WI38 (cell line): ENCODE measurements at regions not wholly inside any gene's neighbourhood (a gene's known extent, or its start where the extent isn't known, plus 50 kb on each side); places are given as distances from the start of the nearest gene placed in this dataset.

Source experiments
- H3K4me3 ChIP-seq: 2 replicates; pipeline ENCODE4 v1.5.1; 2011; ENCODE audit warnings: low read depth, mild to moderate bottlenecking, control low read depth, low read length
- TF ChIP-seq, protein P1 (sequence below): IDR thresholded peaks from 2 replicates; pipeline ENCODE4 v1.5.1; 2012; ENCODE audit warnings: low read depth, mild to moderate bottlenecking, control low read depth, low read length

DNA sequence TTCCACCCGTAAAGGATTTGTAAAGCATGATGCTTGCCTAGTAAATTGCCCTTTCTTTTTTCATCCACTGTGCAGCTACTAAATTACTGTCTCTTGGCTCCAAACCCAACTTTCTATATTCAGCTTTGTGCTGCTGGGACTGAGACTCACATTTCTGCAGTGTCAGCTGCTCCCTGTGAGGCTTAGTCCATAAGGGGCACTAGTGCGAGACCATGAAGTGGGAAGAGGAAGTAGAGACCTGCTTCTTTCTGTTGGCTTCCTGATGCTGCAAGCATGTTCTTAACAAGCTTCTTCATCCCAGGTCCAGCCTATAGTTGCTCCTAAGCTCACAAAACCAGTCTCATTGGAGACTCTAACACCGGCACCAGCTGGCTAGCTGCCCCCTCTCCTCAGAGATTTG is 74.9 kb upstream of the HS3ST2 start:
- no peak overlapping the region for H3K4me3 ChIP-seq
- TF ChIP-seq, protein P1, sequence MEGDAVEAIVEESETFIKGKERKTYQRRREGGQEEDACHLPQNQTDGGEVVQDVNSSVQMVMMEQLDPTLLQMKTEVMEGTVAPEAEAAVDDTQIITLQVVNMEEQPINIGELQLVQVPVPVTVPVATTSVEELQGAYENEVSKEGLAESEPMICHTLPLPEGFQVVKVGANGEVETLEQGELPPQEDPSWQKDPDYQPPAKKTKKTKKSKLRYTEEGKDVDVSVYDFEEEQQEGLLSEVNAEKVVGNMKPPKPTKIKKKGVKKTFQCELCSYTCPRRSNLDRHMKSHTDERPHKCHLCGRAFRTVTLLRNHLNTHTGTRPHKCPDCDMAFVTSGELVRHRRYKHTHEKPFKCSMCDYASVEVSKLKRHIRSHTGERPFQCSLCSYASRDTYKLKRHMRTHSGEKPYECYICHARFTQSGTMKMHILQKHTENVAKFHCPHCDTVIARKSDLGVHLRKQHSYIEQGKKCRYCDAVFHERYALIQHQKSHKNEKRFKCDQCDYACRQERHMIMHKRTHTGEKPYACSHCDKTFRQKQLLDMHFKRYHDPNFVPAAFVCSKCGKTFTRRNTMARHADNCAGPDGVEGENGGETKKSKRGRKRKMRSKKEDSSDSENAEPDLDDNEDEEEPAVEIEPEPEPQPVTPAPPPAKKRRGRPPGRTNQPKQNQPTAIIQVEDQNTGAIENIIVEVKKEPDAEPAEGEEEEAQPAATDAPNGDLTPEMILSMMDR, result no peak

DNA sequence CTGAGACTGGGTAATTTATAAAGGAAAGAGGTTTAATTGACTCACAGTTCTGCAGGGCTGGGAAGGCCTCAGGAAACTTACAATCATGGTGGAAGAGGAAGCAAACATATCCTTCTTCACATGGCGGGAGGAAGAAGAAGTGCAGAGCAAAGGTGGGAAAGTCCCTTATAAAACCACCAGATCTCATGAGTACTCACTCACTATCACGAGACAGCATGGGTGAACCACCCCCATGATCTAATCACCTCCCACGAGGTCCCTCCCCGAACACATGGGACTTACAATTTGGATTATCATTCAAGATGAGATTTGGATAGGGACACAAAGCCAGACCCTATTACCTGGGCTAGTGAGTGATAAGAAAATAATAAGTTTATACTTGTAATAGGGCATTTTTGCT is 70.6 kb upstream of the HS3ST2 start:
- TF ChIP-seq, protein P1, result no peak
- no peak overlapping the region for H3K4me3 ChIP-seq

DNA sequence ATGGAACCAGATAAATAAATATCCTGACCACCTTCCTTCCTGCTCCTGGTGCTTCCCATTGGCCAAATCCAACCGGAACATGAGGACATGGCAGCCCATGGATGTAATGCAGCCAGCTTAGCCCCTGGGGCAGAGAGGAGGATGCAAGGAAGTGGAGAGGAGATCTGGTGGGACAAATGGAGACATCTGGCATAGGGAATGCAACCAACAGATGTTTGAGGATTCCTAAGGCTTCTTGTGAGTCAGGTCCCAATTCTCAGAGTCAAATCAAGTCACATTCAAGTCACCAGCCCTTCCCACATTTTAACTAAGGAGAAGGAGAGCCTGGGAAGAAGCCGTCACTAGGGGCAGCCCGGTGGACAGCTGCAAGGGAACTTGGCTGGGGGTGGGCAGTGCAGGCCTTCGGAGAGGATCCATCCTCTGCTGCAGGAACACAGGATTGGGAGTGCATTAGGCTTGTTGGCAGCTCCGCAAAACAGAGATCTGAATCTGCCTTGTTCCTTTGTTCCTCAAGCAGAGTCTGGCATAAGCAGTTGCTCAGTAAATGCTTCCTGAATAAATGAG is 62.8 kb upstream of the HS3ST2 start:
- no peak overlapping the region for H3K4me3 ChIP-seq
- TF ChIP-seq, protein P1, result no peak

DNA sequence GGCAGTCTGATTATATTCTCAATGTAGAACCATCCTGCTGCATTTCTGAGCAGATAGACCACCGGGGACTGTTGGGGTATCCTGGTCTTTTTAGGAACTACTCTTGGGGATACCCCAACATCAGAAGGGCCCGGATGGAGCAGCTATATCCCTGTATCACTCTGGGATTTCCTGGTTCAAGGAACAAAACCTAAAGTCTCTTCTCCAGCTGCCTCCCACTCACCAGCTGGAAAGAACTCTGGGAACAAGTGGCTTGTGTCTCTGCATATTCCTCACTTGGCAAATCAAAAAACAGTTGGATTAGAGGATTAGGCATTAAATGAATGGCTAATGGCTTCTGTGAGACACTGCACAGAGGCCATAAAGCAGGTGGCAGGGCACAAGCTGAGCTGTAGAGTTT is 62.3 kb upstream of the HS3ST2 start:
- TF ChIP-seq, protein P1, result no peak
- no peak overlapping the region for H3K4me3 ChIP-seq

DNA sequence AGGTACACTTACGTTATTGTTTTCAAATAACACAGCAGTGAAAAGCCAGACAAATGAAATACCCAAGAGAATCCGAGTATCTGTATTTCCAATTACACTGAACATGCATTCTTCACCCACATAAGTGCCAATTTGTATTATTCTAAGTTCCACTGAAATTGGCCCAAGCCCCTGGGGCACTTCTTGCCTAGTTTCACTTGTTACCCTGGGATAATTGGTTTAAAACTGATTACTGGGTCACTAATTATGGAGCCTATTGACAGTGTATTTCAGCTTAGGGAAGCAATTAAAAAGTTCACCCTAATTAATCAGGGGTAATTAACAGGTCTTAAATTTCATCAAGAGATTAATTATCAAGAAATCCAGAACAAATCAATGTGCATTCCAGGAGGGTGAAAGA is 60.5 kb upstream of the HS3ST2 start:
- TF ChIP-seq, protein P1, result no peak
- H3K4me3 ChIP-seq, result no peak overlapping the region

DNA sequence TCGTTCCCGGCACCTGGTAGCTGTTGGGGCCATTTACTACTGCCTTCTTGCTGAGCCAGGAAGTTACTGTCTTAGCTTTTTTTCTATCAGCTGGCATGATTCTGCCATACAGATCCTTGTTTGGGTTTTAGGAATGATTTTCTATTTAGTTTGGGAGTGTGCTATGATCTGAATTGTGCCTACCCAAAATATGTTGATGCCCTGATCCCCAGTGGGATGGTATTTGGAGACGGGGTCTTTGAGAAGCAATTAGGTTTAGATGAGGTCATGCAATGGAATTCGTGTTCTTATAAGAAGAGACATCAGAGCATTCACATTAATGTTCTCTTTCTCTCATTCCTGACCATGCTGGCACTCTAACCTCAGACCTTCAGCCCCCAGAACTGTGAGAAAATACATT is 59.4 kb upstream of the HS3ST2 start:
- TF ChIP-seq, protein P1, result no peak
- H3K4me3 ChIP-seq, result no peak overlapping the region

DNA sequence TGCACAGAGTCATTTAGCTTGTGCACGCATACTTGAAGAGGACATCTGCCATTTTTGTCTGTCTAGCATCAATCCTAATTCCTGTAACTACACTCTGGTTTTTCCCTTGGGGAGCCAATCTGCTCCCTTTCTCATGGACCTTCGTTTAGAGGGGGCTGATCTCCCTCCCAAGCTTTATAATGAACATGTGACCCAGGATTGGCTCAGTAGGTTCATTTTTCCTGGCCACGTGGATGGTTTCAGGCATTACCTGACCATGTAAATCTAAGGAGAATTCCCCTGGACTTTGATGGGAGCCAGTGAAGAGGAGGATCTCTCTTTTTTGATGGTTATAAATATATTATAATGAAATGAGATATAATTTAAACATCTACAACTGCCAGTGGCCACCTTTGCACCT is 56.8 kb upstream of the HS3ST2 start:
- TF ChIP-seq, protein P1, result no peak
- H3K4me3 ChIP-seq, result no peak overlapping the region
